A549 (cell line): ENCODE measurements at regions not wholly inside any gene's neighbourhood (a gene's known extent, or its start where the extent isn't known, plus 50 kb on each side); places are given as distances from the start of the nearest gene placed in this dataset.
"Not testable (repeated sequence)": the region's sequence is repeated elsewhere in the genome, so short reads cannot be mapped to it uniquely, and the experiment has no call there.

Source experiments
- CEBPB ChIP-seq, 2 experiments: fragments of >200 bp in 1 of 2; sonication (Bioruptor Twin) in 1 of 2; formaldehyde crosslinking in 1 of 2; IDR thresholded peaks; 2 replicates each; pipeline ENCODE4 v1.6.1; 2012 to 2016
- PBX3 ChIP-seq: IDR thresholded peaks from 2 replicates; pipeline ENCODE4 v1.6.1; 2012
- RCOR1 ChIP-seq: fragments of 150-350 bp; IDR thresholded peaks from 2 replicates; pipeline ENCODE4 v1.6.1; 2014; ENCODE audit warnings: antibody characterized with exemption, low read length, low read depth
- SMC3 ChIP-seq: fragments of >200 bp; sonication (Bioruptor Twin); formaldehyde crosslinking; IDR thresholded peaks from 3 replicates; pipeline ENCODE4 v1.6.1; 2018; ENCODE audit warnings: inconsistent platforms
- ZFP36 ChIP-seq: fragments of 450-650 bp; IDR thresholded peaks from 2 replicates; pipeline ENCODE4 v1.6.1; 2014; ENCODE audit warnings: borderline replicate concordance; ENCODE audit not compliant: partially characterized antibody
- TF ChIP-seq, protein P1 (sequence below): fragments of >200 bp; sonication (Bioruptor Twin); formaldehyde crosslinking; IDR thresholded peaks from 3 replicates; pipeline ENCODE4 v1.5.1; 2016

- TF ChIP-seq SMC3; CEBPB (IDR thresholded peaks at IDR 0.05); ZFP36; RCOR1; PBX3: not testable (repeated sequence)
- TF ChIP-seq, protein P1, sequence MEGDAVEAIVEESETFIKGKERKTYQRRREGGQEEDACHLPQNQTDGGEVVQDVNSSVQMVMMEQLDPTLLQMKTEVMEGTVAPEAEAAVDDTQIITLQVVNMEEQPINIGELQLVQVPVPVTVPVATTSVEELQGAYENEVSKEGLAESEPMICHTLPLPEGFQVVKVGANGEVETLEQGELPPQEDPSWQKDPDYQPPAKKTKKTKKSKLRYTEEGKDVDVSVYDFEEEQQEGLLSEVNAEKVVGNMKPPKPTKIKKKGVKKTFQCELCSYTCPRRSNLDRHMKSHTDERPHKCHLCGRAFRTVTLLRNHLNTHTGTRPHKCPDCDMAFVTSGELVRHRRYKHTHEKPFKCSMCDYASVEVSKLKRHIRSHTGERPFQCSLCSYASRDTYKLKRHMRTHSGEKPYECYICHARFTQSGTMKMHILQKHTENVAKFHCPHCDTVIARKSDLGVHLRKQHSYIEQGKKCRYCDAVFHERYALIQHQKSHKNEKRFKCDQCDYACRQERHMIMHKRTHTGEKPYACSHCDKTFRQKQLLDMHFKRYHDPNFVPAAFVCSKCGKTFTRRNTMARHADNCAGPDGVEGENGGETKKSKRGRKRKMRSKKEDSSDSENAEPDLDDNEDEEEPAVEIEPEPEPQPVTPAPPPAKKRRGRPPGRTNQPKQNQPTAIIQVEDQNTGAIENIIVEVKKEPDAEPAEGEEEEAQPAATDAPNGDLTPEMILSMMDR: not testable (repeated sequence)
These were observed 5419.6 kb upstream of the TPTE start for GRCh38 chr21:5101749-5102148.
